ENCODE measurements at regions not wholly inside any gene's neighbourhood (a gene's known extent, or its start where the extent isn't known, plus 50 kb on each side); places are given as distances from the start of the nearest gene placed in this dataset.

DNA sequence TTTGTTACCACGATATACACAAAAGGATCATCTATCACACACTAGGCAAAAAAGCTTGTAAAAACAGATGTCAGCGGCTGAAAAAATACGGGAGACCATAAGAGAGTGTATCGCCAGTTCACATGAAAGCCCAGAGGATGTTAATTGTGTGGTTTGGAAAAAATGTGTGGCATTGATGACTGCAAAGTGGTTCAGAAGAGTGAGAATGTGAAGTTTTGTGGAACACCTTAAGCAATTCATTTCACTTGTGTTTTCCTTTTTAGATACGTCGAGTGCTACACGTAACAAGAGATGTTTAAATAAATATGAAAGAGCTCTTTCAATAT lies 61.7 kb upstream of the DAPL1 start:
- TF ChIP-seq NFYB (CRISPR knock-in tag; conservative IDR thresholded peaks at IDR 0.05; ENCODE audit: low read depth) (no peak), NR1H2 (CRISPR knock-in tag; IDR thresholded peaks at IDR 0.05) (no peak)
- TF ChIP-seq, protein P1, sequence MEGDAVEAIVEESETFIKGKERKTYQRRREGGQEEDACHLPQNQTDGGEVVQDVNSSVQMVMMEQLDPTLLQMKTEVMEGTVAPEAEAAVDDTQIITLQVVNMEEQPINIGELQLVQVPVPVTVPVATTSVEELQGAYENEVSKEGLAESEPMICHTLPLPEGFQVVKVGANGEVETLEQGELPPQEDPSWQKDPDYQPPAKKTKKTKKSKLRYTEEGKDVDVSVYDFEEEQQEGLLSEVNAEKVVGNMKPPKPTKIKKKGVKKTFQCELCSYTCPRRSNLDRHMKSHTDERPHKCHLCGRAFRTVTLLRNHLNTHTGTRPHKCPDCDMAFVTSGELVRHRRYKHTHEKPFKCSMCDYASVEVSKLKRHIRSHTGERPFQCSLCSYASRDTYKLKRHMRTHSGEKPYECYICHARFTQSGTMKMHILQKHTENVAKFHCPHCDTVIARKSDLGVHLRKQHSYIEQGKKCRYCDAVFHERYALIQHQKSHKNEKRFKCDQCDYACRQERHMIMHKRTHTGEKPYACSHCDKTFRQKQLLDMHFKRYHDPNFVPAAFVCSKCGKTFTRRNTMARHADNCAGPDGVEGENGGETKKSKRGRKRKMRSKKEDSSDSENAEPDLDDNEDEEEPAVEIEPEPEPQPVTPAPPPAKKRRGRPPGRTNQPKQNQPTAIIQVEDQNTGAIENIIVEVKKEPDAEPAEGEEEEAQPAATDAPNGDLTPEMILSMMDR (IDR thresholded peaks at IDR 0.05) = no peak
- TF ChIP-seq, protein P2, sequence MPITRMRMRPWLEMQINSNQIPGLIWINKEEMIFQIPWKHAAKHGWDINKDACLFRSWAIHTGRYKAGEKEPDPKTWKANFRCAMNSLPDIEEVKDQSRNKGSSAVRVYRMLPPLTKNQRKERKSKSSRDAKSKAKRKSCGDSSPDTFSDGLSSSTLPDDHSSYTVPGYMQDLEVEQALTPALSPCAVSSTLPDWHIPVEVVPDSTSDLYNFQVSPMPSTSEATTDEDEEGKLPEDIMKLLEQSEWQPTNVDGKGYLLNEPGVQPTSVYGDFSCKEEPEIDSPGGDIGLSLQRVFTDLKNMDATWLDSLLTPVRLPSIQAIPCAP (CRISPR knock-in tag; IDR thresholded peaks at IDR 0.05) = no peak
